Heart left ventricle (tissue), 13 donors: ENCODE measurements at regions not wholly inside any gene's neighbourhood (a gene's known extent, or its start where the extent isn't known, plus 50 kb on each side); places are given as distances from the start of the nearest gene placed in this dataset.

ENCODE experiments used
- CTCF ChIP-seq, 12 donors: fragments of 200-600 bp; sonication (generic) in 4 of 12; IDR thresholded peaks; one replicate each; pipeline versions ENCODE4 v1.5.0 to v1.8.0; 2018 to 2022; ENCODE audit warnings: antibody characterized with exemption in 12 of 12, mild to moderate bottlenecking in 5 of 12
- POLR2A ChIP-seq, 2 donors: fragments of 450-650 bp; IDR thresholded peaks; one replicate each; pipeline ENCODE4 v1.6.1; 2017; ENCODE audit warnings: antibody characterized with exemption in 2 of 2, mild to moderate bottlenecking in 2 of 2, moderate library complexity in 2 of 2
- donor health status: ischemic (EF 13 %, LVEDD 7.1; RV severe dilation, severe dysfunction).
- donor health status: DM: no; HTN: yes; CAD: no.
- donor health status: DM: no; HTN: no; CAD: no.
- donor health status: ischemic (EF 25% LVEDD 6.9; RV normal size, moderate dysfunction).
- donor health status: ischemic (EF 25% LVEDD 5.7; RV mildly dilated, moderate dysfunction).
- donor health status: ischemic (EF 35%, LVEDD 5.7; RV mildly dilated, moderate dysfunction).
- donor health status: nonischemic (EF 11% LVEDD 7.7; RV severe dilation, severe dysfunction).
- donor health status: DM: yes; HTN: yes; CAD: no.
- donor health status: PGD.
- donor health status: ischemic (EF 29% LVEDD 5.4; RV normal size, mild dysfunction).
- donor health status: nonischemic (EF 23%, LVEDD 6.1; RV moderate dilation, normal function).

GRCh38 chr3:132867956-132868355, 145.7 kb upstream of the NPHP3 start:
- no peak for TF ChIP-seq CTCF (IDR thresholded peaks at IDR 0.05)
- TF ChIP-seq POLR2A (IDR thresholded peaks at IDR 0.05): no peak
